Glomerular endothelial cell (primary cell): ENCODE measurements at regions not wholly inside any gene's neighbourhood (a gene's known extent, or its start where the extent isn't known, plus 50 kb on each side); places are given as distances from the start of the nearest gene placed in this dataset.

Experiments
- DNase-seq: peaks from one replicate; pipeline ENCODE4 v3.0.0-alpha.2; 2011; ENCODE audit warnings: low read depth, low spot score; ENCODE audit errors: extremely low read depth

- DNase-seq: no peak
Observed at GRCh38 chr1:229046251-229046853, 224.6 kb upstream of the RAB4A start.

GRCh38 chr1:229047161-229047839, 223.6 kb upstream of the RAB4A start:
- DNase-seq: no peak

- DNase-seq: no peak
Observed at GRCh38 chr1:229047840-229048620, 222.9 kb upstream of the RAB4A start.

- no peak for DNase-seq
Observed at GRCh38 chr1:229048896-229049295, 222.0 kb upstream of the RAB4A start.

DNA sequence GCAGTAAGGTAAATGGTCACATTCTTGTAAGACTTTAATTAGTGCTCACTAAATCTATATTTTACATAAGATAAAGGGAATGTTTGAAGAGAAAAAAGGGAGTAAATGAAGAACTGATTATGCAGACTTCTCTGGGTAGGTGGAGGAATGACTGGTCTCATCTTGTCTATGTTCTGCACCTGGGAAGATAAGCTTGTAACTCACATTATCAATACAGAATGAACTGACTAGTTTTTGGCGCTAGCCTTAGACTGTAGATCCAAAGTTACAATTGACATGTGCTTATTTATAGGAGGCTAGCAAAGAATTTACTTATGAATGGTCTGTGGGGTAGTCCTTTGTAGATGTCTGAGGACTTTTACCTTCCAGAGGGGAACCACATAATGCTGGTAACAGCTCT, 214.9 kb upstream of the RAB4A start:
- no peak for DNase-seq

DNA sequence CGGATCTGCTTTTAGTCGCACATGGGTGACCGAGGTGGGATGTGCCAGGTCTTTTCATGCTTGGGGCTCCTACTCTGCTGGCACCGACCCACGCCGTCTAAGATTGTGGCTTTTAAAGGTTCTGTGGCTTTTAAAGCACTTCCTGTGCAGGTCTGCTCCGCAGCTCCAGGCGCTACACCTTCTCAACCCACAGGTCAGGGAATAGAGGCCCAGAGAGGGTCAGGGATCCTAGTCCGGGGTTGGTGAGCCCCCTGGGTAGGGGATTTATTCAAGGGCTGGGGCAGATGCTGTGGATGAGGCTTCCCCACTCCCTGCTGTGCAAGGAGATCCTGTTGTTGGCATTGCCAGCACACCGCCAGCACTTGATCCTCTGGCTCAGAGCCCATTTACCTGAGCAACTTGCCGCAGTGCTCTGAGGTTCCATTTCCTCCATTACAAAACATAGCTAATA, 212.8 kb upstream of the RAB4A start:
- no peak for DNase-seq

DNA sequence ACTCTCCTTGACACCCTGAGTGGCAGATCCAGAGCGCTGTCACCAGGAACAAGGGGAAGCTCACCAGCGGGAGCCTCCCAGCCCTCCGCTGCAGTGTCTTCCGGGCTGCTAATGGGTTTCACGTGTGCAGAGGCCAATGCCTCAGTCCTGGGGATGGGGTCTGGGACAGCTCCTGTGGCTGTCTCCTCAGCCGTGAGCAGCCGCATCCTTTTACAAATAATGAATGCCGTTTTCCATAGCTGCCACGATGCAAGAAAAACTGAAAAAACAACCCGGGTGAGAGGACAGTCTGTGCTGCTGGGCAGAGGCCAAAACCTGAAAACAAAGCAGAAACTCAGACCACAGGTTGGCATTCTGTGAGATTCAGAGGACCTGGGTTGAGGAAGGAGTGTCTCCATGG, 212.2 kb upstream of the RAB4A start:
- no peak for DNase-seq

GRCh38 chr1:229059671-229060539, 211.0 kb upstream of the RAB4A start:
- no peak for DNase-seq

GRCh38 chr1:229062135-229062534, 208.8 kb upstream of the RAB4A start:
- no peak for DNase-seq

DNA sequence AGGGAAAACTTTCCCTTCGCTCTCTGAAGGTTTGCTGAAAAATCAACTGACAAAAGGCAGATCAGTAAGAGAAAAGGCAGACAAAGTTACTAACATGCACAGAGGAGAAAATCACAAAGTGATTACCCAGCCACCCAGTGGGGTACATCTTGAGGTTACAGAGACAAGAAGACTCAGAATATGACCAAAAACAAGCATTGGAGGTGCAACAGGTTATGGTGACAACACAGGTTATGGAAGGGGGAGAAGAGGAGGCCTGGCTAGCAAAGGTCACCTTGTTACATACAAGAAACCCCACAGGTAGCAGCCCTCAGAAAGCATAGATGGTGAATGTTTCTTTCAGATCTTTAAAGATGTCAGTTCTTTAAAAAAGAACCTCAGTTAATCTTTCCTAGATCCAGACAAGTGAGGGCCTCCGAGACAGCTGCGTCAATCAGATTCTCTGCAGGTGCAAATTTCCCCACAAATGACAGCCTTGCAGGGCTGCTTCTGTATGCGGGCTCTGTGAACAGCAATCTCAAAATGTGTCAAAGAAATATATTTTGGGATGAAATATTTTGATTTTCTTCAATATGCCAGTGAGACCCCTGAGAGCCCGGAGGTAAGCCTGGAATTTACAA, 207.6 kb upstream of the RAB4A start:
- no peak for DNase-seq

- DNase-seq: no peak
Observed at GRCh38 chr1:229064320-229065168, 206.4 kb upstream of the RAB4A start.

GRCh38 chr1:229065613-229066012, 205.3 kb upstream of the RAB4A start:
- DNase-seq: no peak

- DNase-seq: no peak
Observed at GRCh38 chr1:229066591-229066990, 204.3 kb upstream of the RAB4A start.

DNA sequence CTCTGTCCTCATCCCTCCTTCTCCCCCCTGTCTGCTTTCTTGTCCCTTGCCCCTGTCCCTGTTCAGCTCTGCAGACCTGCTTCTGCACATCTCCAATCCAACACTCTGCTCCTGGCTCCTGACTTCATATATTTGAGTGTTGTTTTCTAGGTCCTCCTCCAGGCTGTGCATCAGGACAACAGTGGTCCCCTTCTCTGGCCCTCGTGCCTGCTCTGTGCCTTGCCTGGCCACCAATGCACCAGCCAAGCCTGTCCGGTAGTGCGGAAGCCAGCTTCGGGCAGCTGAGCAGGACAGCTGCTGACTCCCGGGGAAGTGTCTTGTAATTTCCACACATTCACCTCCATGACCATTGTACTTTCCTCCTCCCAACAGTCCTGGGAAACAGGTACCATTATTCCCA, 203.4 kb upstream of the RAB4A start:
- DNase-seq: no peak

DNA sequence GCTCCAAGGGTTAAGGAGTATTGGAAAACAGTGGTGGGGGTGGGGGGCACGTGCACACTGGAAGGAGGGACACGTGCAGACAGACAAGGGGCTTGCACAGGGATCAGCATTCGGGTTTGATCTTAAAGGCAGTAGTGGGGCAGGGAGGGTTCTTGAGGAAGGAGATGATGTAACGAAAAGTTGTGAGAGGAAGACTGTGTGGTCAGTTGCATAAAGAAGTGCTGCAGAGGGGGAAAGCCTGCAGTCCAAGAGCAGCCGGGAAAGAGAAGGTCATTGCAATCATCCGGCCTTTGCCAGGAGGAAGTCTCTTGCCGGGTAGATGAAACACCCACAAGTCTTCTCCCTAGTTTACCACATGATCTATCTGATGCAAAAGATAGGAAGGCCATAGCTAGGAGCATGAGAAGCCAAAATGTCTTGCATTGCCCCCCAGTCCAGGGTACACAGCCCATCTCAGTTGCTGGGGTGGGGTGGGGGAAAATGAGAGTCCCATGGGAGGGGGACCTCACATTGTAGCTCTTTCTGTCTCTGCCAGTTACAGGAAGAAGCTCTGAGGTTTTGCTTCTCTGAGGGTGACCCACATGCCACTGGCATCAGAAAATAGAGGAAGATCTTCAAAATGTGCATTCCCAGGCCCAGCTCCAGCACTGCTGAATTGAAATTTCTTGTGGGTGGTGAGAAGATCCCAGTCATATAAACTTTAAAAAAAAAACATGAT, 202.5 kb upstream of the RAB4A start:
- no peak for DNase-seq

DNA sequence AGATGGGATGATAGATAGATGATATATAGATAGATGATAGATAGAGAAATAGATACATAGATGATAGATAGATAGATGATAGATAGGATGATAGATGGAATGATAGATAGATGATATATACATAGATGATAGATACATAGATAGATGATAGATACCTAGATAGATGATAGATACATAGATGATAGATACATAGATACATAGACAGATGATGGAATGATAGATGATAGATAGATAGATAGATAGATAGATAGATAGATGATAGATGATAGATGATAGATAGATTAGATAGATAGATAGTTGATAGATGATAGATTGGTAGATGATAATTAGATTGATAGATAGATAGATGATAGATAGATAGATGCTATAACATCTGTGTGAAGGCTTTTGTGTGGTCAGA, 201.7 kb upstream of the RAB4A start:
- no peak for DNase-seq

DNA sequence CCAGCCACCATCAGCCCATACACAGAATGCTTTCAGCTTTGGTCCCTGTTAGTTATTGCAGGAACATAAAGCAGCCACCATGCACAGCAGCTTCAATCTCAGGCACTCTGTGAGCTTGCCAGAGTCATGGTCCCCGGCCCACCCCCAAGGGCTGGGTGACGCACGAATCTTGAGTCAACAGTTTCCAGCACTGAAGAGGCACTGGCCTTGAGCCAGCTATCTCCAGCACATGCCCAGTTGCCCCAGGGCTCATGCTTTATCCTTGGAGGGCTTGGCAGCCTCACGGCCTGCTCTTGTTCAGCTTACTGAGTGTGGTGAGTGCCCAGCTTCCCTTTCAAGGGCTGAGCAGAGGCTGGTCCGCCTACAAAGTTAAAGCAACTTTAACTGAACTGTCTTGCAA, 200.7 kb upstream of the RAB4A start:
- no peak for DNase-seq

GRCh38 chr1:229073251-229073650, 197.7 kb upstream of the RAB4A start:
- no peak for DNase-seq

- no peak for DNase-seq
Observed at GRCh38 chr1:229075217-229075616, 195.7 kb upstream of the RAB4A start.
